ENCODE measurements at regions not wholly inside any gene's neighbourhood (a gene's known extent, or its start where the extent isn't known, plus 50 kb on each side); places are given as distances from the start of the nearest gene placed in this dataset.

- no peak for TF ChIP-seq POLR2AphosphoS2 (conservative IDR thresholded peaks at IDR 0.05; ENCODE audit: low read length)
- TF ChIP-seq EP300 (IDR thresholded peaks at IDR 0.05) = peak; percentile 85 to 90; a peak in 4 of 5 replicates
- no peak for TF ChIP-seq POLR2A (IDR thresholded peaks at IDR 0.05; ENCODE audit: low read length)
- peak; percentile 31 to 46; a peak in 3 of 5 replicates for TF ChIP-seq RAD21 (conservative IDR thresholded peaks at IDR 0.05 in 1 of 2, IDR thresholded peaks at IDR 0.05 in 1 of 2)
- TF ChIP-seq, protein P1, sequence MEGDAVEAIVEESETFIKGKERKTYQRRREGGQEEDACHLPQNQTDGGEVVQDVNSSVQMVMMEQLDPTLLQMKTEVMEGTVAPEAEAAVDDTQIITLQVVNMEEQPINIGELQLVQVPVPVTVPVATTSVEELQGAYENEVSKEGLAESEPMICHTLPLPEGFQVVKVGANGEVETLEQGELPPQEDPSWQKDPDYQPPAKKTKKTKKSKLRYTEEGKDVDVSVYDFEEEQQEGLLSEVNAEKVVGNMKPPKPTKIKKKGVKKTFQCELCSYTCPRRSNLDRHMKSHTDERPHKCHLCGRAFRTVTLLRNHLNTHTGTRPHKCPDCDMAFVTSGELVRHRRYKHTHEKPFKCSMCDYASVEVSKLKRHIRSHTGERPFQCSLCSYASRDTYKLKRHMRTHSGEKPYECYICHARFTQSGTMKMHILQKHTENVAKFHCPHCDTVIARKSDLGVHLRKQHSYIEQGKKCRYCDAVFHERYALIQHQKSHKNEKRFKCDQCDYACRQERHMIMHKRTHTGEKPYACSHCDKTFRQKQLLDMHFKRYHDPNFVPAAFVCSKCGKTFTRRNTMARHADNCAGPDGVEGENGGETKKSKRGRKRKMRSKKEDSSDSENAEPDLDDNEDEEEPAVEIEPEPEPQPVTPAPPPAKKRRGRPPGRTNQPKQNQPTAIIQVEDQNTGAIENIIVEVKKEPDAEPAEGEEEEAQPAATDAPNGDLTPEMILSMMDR (IDR thresholded peaks at IDR 0.05) = no peak
- TF ChIP-seq HOXA7 (CRISPR knock-in tag; IDR thresholded peaks at IDR 0.05) = peak; percentile 61; the same call in 1 of the 2 replicates
- TF ChIP-seq PHF8 (IDR thresholded peaks at IDR 0.05; ENCODE audit: borderline replicate concordance, low read depth) = no peak
- TF ChIP-seq ESRRA (IDR thresholded peaks at IDR 0.05; ENCODE audit: borderline replicate concordance, low read length) = no peak
- TF ChIP-seq ZSCAN20 (CRISPR knock-in tag; IDR thresholded peaks at IDR 0.05) = no peak
- TF ChIP-seq, protein P2, sequence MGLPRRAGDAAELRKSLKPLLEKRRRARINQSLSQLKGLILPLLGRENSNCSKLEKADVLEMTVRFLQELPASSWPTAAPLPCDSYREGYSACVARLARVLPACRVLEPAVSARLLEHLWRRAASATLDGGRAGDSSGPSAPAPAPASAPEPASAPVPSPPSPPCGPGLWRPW (IDR thresholded peaks at IDR 0.05) = 0 out of 2 replicates have a peak, but pooled peaks have one; percentile 56
- TF ChIP-seq, protein P3, sequence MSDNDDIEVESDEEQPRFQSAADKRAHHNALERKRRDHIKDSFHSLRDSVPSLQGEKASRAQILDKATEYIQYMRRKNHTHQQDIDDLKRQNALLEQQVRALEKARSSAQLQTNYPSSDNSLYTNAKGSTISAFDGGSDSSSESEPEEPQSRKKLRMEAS (IDR thresholded peaks at IDR 0.05) = peak; percentile 67
- TF ChIP-seq ZFP36 (IDR thresholded peaks at IDR 0.05; ENCODE audit: borderline replicate concordance, partially characterized antibody) = no peak
- no peak for TF ChIP-seq USF2 (IDR thresholded peaks at IDR 0.05)
- TF ChIP-seq, protein P4, sequence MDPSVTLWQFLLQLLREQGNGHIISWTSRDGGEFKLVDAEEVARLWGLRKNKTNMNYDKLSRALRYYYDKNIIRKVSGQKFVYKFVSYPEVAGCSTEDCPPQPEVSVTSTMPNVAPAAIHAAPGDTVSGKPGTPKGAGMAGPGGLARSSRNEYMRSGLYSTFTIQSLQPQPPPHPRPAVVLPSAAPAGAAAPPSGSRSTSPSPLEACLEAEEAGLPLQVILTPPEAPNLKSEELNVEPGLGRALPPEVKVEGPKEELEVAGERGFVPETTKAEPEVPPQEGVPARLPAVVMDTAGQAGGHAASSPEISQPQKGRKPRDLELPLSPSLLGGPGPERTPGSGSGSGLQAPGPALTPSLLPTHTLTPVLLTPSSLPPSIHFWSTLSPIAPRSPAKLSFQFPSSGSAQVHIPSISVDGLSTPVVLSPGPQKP (IDR thresholded peaks at IDR 0.05; ENCODE audit: low read depth, low read length) = no peak
These were observed 232.3 kb upstream of the USP24 start for GRCh38 chr1:55447488-55447887.
